AG09309 (cell line): ENCODE measurements at regions not wholly inside any gene's neighbourhood (a gene's known extent, or its start where the extent isn't known, plus 50 kb on each side); places are given as distances from the start of the nearest gene placed in this dataset.

ENCODE experiments used
- DNase-seq: peaks from one replicate; pipeline ENCODE4 v3.0.0-alpha.2; 2010; ENCODE audit warnings: low read depth
- H3K4me3 ChIP-seq: 2 replicates; pipeline ENCODE4 v1.5.1; 2011; ENCODE audit warnings: mild to moderate bottlenecking, low read depth, low read length, moderate library complexity; ENCODE audit not compliant: control insufficient read depth
- CTCF ChIP-seq: IDR thresholded peaks from 2 replicates; pipeline ENCODE4 v1.5.1; 2011; ENCODE audit warnings: mild to moderate bottlenecking, low read depth, low read length, inconsistent platforms; ENCODE audit not compliant: insufficient read depth, control insufficient read depth; ENCODE audit errors: missing control alignments

DNA sequence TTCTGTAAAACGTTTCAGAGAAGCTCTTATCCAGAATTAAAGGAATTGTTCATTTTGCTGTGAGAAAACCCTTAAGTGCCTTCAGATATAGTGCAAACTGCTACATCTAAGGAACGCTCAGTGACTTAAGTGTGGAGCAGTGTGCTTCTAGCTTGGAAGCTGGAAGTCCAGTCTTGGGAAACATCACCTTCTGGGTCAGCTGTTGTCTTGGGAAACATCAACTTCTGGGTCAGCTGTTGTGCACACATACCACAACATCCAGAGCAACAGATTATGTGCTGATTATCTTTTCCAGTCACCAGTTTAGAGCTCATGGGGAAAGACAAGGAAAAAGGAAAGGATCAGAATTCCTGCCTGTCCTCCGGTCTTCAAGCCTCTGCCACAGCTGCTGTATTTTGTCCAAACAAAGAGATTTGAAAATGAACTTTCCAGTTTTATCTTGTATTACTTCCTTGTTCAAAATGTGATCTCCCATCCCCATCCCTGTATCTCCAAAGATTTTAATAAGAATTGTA, 713.6 kb downstream of the NSUN3 start:
- DNase-seq = no peak
- no peak overlapping the region for H3K4me3 ChIP-seq
- TF ChIP-seq CTCF = no peak

DNA sequence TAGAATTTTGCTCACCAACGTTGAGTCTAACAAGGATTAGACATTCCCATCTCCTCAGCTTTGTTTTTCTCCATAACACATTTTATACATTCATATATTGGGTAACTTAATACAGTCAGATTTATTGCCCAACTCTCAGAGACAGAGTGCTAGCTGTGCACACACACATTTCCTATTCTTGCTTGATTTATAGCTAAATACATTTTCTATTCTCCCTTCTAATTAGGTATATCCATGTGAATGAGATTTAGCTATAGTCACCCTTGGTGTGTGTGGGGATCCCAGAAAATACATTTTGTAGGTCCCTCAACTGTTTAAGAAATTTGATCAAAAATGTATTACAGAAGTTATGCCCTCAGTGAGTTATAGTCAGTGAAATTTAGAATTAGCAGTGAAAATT, 715.4 kb downstream of the NSUN3 start:
- H3K4me3 ChIP-seq = no peak overlapping the region
- DNase-seq = no peak
- TF ChIP-seq CTCF = no peak

- no peak for TF ChIP-seq CTCF
- no peak for DNase-seq
- H3K4me3 ChIP-seq = no peak overlapping the region
Measured at GRCh38 chr3:94778814-94779494, 716.1 kb downstream of the NSUN3 start.

- no peak overlapping the region for H3K4me3 ChIP-seq
- DNase-seq = no peak
- no peak for TF ChIP-seq CTCF
Measured at GRCh38 chr3:94779699-94780098, 716.8 kb downstream of the NSUN3 start.

DNA sequence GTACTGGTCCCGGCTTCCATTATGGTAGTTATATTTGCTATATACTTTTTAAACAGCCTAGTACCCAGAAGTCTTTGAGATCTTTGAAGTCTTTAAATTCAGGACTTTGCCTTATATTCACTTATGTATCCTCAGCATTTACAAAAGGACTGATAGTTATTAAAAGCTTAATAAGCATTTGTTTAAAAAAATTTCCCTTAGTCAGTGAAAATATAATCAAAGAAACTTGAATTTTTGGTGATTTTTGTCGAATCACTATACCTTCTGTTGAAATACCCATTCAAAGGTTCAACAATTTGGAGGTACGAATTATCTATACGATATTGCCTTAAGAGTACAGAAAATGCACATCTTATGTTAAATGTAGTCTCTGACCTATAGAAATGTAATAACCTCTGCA, 721.4 kb downstream of the NSUN3 start:
- DNase-seq = no peak
- TF ChIP-seq CTCF = no peak
- H3K4me3 ChIP-seq = no peak overlapping the region

- no peak for DNase-seq
- no peak for TF ChIP-seq CTCF
- H3K4me3 ChIP-seq = no peak overlapping the region
Measured at GRCh38 chr3:94787066-94787465, 724.2 kb downstream of the NSUN3 start.
